K562 (cell line): ENCODE measurements at regions not wholly inside any gene's neighbourhood (a gene's known extent, or its start where the extent isn't known, plus 50 kb on each side); places are given as distances from the start of the nearest gene placed in this dataset.

Experiments
- ATAC-seq: fragments of 200-7000 bp; cut with Tn5 transposase; 3 replicates; pipeline ENCODE4 v1.9.1; 2020; ENCODE audit warnings: moderate library complexity
- BruUV-seq: library from RNA; stranded (reverse); fragments of 400-500 nt; replicated peaks from 2 replicates; lab custom pipeline; 2021; lab: Mats Ljungman, UMichigan
- CTCF ChIA-PET: fragments of 300-600 bp; formaldehyde crosslinking; extraction: SDS; loops from one replicate; lab custom pipeline; 2021; ENCODE audit warnings: low intra/inter-chr PET ratio; lab: Yijun Ruan, JAX
- POLR2A ChIA-PET: fragments of 300-600, 350-650 bp; sonication (Branson Sonifier 250); formaldehyde crosslinking; extraction: SDS; loops from one replicate; lab custom pipeline; 2021; ENCODE audit warnings: antibody characterized with exemption, inconsistent platforms; lab: Yijun Ruan, JAX
- DNase-seq, 4 experiments: peaks; one replicate each; pipeline versions ENCODE4 v3.0.0 to v3.0.0-alpha.2; 2011 to 2018; ENCODE audit warnings: low spot score in 3 of 4, mixed read lengths in 3 of 4; ENCODE audit errors: extremely low read depth in 1 of 4
- FAIRE-seq: peaks from 2 replicates; lab custom pipeline; 2011; peaks lifted over from hg19 to GRCh38; lab: Jason Lieb, UNC
- H2AFZ ChIP-seq: 2 replicates; pipeline ENCODE4 v1.6.0; 2011; ENCODE audit warnings: low read depth, low read length, control low read depth, inconsistent platforms
- H3K27ac ChIP-seq: fragments of 200-600 bp; 3 replicates; pipeline ENCODE4 v1.8.0; 2011; ENCODE audit warnings: low read depth, mild to moderate bottlenecking, control low read depth, inconsistent platforms, low read length, moderate library complexity, mixed read lengths; ENCODE audit errors: extremely low read depth
- H3K27me3 ChIP-seq, 2 experiments: fragments of 300-600 bp in 1 of 2; 2 replicates in 1 of 2; 3 replicates in 1 of 2; pipeline versions ENCODE4 v1.6.0 to v1.8.0; 2011; ENCODE audit warnings: inconsistent platforms in 2 of 2, low read length in 2 of 2, mild to moderate bottlenecking in 1 of 2, mixed read lengths in 1 of 2, moderate library complexity in 1 of 2; ENCODE audit not compliant: control insufficient read depth in 2 of 2, insufficient read depth in 2 of 2
- H3K36me3 ChIP-seq: fragments of 300-600 bp; 3 replicates; pipeline ENCODE4 v1.8.0; 2011; ENCODE audit warnings: mild to moderate bottlenecking, low read length, inconsistent platforms; ENCODE audit not compliant: control insufficient read depth, insufficient read depth
- H3K4me1 ChIP-seq, 2 experiments: fragments of 200-600 bp in 1 of 2; replicated peaks in 1 of 2; 2 replicates in 1 of 2; 3 replicates in 1 of 2; pipeline versions ENCODE4 v1.5.1 to v1.8.0; 2011; ENCODE audit warnings: inconsistent platforms in 2 of 2, low read length in 2 of 2, mild to moderate bottlenecking in 1 of 2, mixed read lengths in 1 of 2, moderate library complexity in 1 of 2; ENCODE audit not compliant: control insufficient read depth in 2 of 2, insufficient read depth in 2 of 2
- H3K4me2 ChIP-seq: 2 replicates; pipeline ENCODE4 v1.6.1; 2011; ENCODE audit warnings: low read length, control low read depth, inconsistent platforms, mixed read lengths; ENCODE audit not compliant: insufficient read depth
- H3K4me3 ChIP-seq: fragments of 200-600 bp; sonication (generic), shearing (Covaris generic); 2 replicates; pipeline ENCODE4 v1.5.1; 2016; ENCODE audit warnings: control low read depth, inconsistent platforms
- H3K79me2 ChIP-seq: fragments of 200-600 bp; 3 replicates; pipeline ENCODE4 v1.8.0; 2011; ENCODE audit warnings: low read length, inconsistent platforms; ENCODE audit not compliant: control insufficient read depth, insufficient read depth
- H3K9ac ChIP-seq, 2 experiments: 2 replicates each; pipeline versions ENCODE4 v1.6.0 to v1.6.1; 2011; ENCODE audit warnings: low read depth in 2 of 2, low read length in 2 of 2, control low read depth in 1 of 2, inconsistent platforms in 1 of 2, mild to moderate bottlenecking in 1 of 2, mixed read lengths in 1 of 2; ENCODE audit not compliant: insufficient read depth in 1 of 2
- H3K9me1 ChIP-seq: one replicate; pipeline ENCODE4 v1.6.0; 2011; ENCODE audit warnings: inconsistent platforms, mild to moderate bottlenecking, low read length, moderate library complexity; ENCODE audit not compliant: control insufficient read depth, insufficient read depth
- H3K9me3 ChIP-seq: replicated peaks from 2 replicates; pipeline ENCODE4 v1.5.1; 2011; ENCODE audit warnings: low read depth, low read length, inconsistent platforms; ENCODE audit not compliant: control insufficient read depth, insufficient read depth
- H4K20me1 ChIP-seq: replicated peaks from 2 replicates; pipeline ENCODE4 v1.6.1; 2011; ENCODE audit warnings: low read length, inconsistent platforms, mixed read lengths; ENCODE audit not compliant: control insufficient read depth, insufficient read depth
- ELF1 ChIP-seq: fragments of 200-800 bp; sonication (Bioruptor generic); IDR thresholded peaks from 2 replicates; pipeline ENCODE4 v1.6.1; 2016; ENCODE audit warnings: missing genetic modification characterization, missing compliant biosample characterization
- GABPA ChIP-seq: fragments of 200-800 bp; sonication (Bioruptor generic); conservative IDR thresholded peaks from 2 replicates; pipeline ENCODE4 v1.6.1; 2016; ENCODE audit warnings: low read depth, missing genetic modification characterization, missing compliant biosample characterization
- KLF10 ChIP-seq: fragments of 250-450 bp; sonication (Bioruptor Pico); IDR thresholded peaks from 2 replicates; pipeline ENCODE4 v1.6.1; 2021; ENCODE audit warnings: matching md5 sums
- NFE2 ChIP-seq: IDR thresholded peaks from 2 replicates; pipeline ENCODE4 v1.6.1; 2014; ENCODE audit warnings: antibody characterized with exemption, low read depth
- RBM22 ChIP-seq: fragments of 200-400 bp; formaldehyde crosslinking; IDR thresholded peaks from 2 replicates; pipeline ENCODE4 v1.6.1; 2018; ENCODE audit warnings: low read length, low read depth; ENCODE audit not compliant: poor library complexity, severe bottlenecking
- SMARCA5 ChIP-seq: fragments of 450-650 bp; IDR thresholded peaks from 2 replicates; pipeline ENCODE4 v1.6.1; 2016
- TCFL5 ChIP-seq: fragments of 250-450 bp; sonication (Bioruptor Pico); conservative IDR thresholded peaks from 2 replicates; pipeline ENCODE4 v1.6.1; 2021; ENCODE audit warnings: mild to moderate bottlenecking, moderate library complexity, matching md5 sums
- U2AF1 ChIP-seq: fragments of 200-400 bp; formaldehyde crosslinking; optimal IDR thresholded peaks from 2 replicates; pipeline ENCODE3; 2017; ENCODE audit warnings: mild to moderate bottlenecking, low read depth, low read length, moderate library complexity
- WGBS: fragments of 100-300 bp; shearing (Covaris generic); methylation state at CpG from one replicate; pipeline ENCODE4 v1.1.6; 2016; ENCODE audit warnings: low coverage, mixed read lengths; ENCODE audit not compliant: insufficient coverage; ENCODE audit errors: missing lambda C conversion rate; 5-methylcytosine and 5-hydroxymethylcytosine counted together
- in situ Hi-C: fragments of 300-500 bp; cut with MboI; formaldehyde crosslinking; loops from 4 replicates; pipeline ENCODE4 v1.15.0; 2018; ENCODE audit warnings: inconsistent platforms, mixed read lengths
- intact Hi-C: fragments of 100-400 bp; cut with micrococcal nuclease; formaldehyde crosslinking; loops from 2 replicates; pipeline ENCODE4 v1.14.2; 2022
- TF ChIP-seq, protein P1 (sequence below), 2 experiments: IDR thresholded peaks in 1 of 2; conservative IDR thresholded peaks in 1 of 2; 2 replicates each; pipeline ENCODE4 v1.6.1; 2016; ENCODE audit warnings: low read depth in 2 of 2, mild to moderate bottlenecking in 1 of 2, missing compliant biosample characterization in 1 of 2, missing genetic modification characterization in 1 of 2, moderate library complexity in 1 of 2
- TF ChIP-seq, protein P2 (sequence below): fragments of 250-450 bp; sonication (Bioruptor Pico); IDR thresholded peaks from 2 replicates; pipeline ENCODE4 v1.4.0; 2020; ENCODE audit warnings: mild to moderate bottlenecking

GRCh38 chr5:107112216-107112615 is 558.5 kb downstream of the EFNA5 start (continued):
- TF ChIP-seq ELF1 (tag): no peak

DNA sequence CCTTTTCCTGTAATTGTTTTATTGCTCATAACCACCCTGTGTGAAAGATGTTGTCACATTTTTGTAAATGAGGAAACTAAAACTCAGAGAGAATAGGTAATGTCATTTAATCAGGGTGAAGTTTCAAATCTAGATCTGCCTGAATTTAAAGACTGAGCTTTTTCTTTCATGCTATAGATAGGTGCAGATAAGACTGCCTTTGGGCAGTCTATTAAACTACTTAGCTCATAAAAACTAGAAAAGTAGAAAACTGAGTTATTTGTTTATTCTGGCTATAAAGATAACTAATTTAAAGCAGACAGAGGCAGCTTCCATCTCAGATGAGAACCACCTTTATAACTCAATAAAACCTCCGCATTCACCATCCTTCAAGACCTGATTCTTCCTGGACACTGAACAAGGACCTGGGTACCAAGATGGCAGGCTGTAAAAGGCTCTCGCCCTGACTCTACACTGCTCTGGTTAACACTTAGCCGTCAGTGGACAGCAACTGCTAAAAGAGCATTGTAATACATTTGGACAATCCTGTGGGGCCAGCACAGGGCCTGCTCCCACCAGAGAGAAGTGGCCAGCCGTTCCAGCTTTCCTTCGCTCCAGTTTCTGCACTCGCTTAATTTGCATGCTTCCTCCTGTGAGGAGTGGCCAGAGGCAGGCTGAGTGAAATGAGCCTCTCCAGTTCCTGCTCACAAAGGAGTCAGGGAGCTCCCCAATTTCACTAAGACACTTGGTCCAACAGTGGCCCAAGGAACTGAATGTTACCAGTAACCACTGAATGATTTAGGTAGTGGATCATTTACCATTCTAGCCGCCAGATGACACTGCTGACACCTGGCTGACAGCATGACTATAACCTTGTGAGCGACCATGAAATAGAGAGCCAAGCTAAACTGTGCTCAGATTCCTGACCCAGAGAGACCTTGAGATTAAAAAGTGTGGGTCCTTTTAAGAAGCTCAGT is 566.4 kb downstream of the EFNA5 start:
- BruUV-seq: no TSS peak
- in situ Hi-C loops: no loop called here

More for the DNA sequence above, 566.4 kb downstream of the EFNA5 start:
- Histone ChIP-seq H3K4me2 (no peak overlapping the region), H2AFZ (no peak overlapping the region), H3K27ac (no peak overlapping the region), H3K9me3 (no peaks in the 10 kb centered on the region), H4K20me1 (no peaks in the 10 kb centered on the region), H3K36me3 (no peaks in the 10 kb centered on the region), H3K79me2 (no peaks in the 10 kb centered on the region), H3K27me3 (no peaks in the 10 kb centered on the region), H3K4me1 (no peaks in the 10 kb centered on the region), H3K9me1 (no peaks in the 10 kb centered on the region), H3K4me3 (no peak overlapping the region), H3K9ac (no peak overlapping the region)
- TF ChIP-seq GABPA: no peak
- no peak for TF ChIP-seq TCFL5 (CRISPR knock-in tag)
- TF ChIP-seq RBM22: no peak
- TF ChIP-seq U2AF1: no peak
- TF ChIP-seq, protein P1, sequence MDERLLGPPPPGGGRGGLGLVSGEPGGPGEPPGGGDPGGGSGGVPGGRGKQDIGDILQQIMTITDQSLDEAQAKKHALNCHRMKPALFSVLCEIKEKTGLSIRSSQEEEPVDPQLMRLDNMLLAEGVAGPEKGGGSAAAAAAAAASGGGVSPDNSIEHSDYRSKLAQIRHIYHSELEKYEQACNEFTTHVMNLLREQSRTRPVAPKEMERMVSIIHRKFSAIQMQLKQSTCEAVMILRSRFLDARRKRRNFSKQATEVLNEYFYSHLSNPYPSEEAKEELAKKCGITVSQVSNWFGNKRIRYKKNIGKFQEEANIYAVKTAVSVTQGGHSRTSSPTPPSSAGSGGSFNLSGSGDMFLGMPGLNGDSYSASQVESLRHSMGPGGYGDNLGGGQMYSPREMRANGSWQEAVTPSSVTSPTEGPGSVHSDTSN (CRISPR knock-in tag; IDR thresholded peaks at IDR 0.05; ENCODE audit: low read depth): no peak
- TF ChIP-seq, protein P1 (tag; conservative IDR thresholded peaks at IDR 0.05; ENCODE audit: low read depth): no peak
- no peak for TF ChIP-seq KLF10 (CRISPR knock-in tag)
- TF ChIP-seq, protein P2, sequence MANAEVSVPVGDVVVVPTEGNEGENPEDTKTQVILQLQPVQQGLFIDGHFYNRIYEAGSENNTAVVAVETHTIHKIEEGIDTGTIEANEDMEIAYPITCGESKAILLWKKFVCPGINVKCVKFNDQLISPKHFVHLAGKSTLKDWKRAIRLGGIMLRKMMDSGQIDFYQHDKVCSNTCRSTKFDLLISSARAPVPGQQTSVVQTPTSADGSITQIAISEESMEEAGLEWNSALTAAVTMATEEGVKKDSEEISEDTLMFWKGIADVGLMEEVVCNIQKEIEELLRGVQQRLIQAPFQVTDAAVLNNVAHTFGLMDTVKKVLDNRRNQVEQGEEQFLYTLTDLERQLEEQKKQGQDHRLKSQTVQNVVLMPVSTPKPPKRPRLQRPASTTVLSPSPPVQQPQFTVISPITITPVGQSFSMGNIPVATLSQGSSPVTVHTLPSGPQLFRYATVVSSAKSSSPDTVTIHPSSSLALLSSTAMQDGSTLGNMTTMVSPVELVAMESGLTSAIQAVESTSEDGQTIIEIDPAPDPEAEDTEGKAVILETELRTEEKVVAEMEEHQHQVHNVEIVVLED (CRISPR knock-in tag): no peak
- TF ChIP-seq SMARCA5: no peak
- TF ChIP-seq NFE2: no peak
- no peak for DNase-seq
- ATAC-seq: no peak
- intact Hi-C loops: no loop called here
- no peak for FAIRE-seq
- ChIA-PET POLR2A (no interaction called here), CTCF (no interaction called here)
- under 1% methylated on average over 8 of the region's 8 CpGs for WGBS
